GM12878 (cell line): ENCODE measurements at regions not wholly inside any gene's neighbourhood (a gene's known extent, or its start where the extent isn't known, plus 50 kb on each side); places are given as distances from the start of the nearest gene placed in this dataset.

ENCODE experiments used
- ATAC-seq: fragments of 200-7000 bp; cut with Tn5 transposase; 3 replicates; pipeline ENCODE4 v1.9.1; 2020; ENCODE audit warnings: mild to moderate bottlenecking, moderate library complexity
- BruUV-seq: library from RNA; stranded (reverse); fragments of 400-500 nt; replicated peaks from 2 replicates; lab custom pipeline; 2021; lab: Mats Ljungman, UMichigan
- CTCF ChIA-PET: fragments of 300-600 bp; sonication (Branson Sonifier 250); formaldehyde crosslinking; extraction: SDS; loops from one replicate; lab custom pipeline; 2021; ENCODE audit warnings: inconsistent platforms; lab: Yijun Ruan, JAX
- POLR2A ChIA-PET: fragments of 350-600 bp; formaldehyde crosslinking; extraction: SDS; loops from one replicate; lab custom pipeline; 2021; ENCODE audit warnings: inconsistent platforms; lab: Charles Lee
- RAD21 ChIA-PET: fragments of 300-600 bp; sonication (Branson Sonifier 250); formaldehyde crosslinking; loops from one replicate; lab custom pipeline; 2023; ENCODE audit warnings: antibody characterized with exemption; ENCODE audit not compliant: unreplicated experiment; lab: Charles Lee
- SMC1A ChIA-PET: fragments of 300-600 bp; sonication (Branson Sonifier 250); formaldehyde crosslinking; loops from one replicate; lab custom pipeline; 2023; ENCODE audit not compliant: unreplicated experiment, uncharacterized antibody; lab: Charles Lee
- DNase-seq: peaks from one replicate; pipeline ENCODE4 v3.0.0-alpha.2; 2011; ENCODE audit warnings: low read depth, low spot score
- FAIRE-seq: peaks from 3 replicates; lab custom pipeline; 2011; peaks lifted over from hg19 to GRCh38; lab: Jason Lieb, UNC
- H2AFZ ChIP-seq: 2 replicates; pipeline ENCODE4 v1.6.0; 2011; ENCODE audit warnings: low read depth, low read length, control low read depth; ENCODE audit not compliant: control insufficient read depth
- H3K27ac ChIP-seq: 2 replicates; pipeline ENCODE4 v1.5.1; 2011; ENCODE audit warnings: control low read depth; ENCODE audit not compliant: control insufficient read depth, insufficient read depth
- H3K27me3 ChIP-seq, 2 experiments: replicated peaks in 1 of 2; 2 replicates each; pipeline versions ENCODE4 v1.6.0 to v1.6.1; 2011; ENCODE audit warnings: low read length in 1 of 2; ENCODE audit not compliant: control insufficient read depth in 2 of 2, insufficient read depth in 2 of 2
- H3K36me3 ChIP-seq, 2 experiments: 2 replicates each; pipeline ENCODE4 v1.5.1; 2011; ENCODE audit warnings: low read length in 1 of 2; ENCODE audit not compliant: control insufficient read depth in 2 of 2, insufficient read depth in 2 of 2
- H3K4me1 ChIP-seq: 2 replicates; pipeline ENCODE4 v1.6.1; 2011; ENCODE audit warnings: mild to moderate bottlenecking, low read length, moderate library complexity, mixed read lengths; ENCODE audit not compliant: control insufficient read depth, insufficient read depth
- H3K4me2 ChIP-seq: 2 replicates; pipeline ENCODE4 v1.6.0; 2011; ENCODE audit warnings: control low read depth; ENCODE audit not compliant: control insufficient read depth, insufficient read depth
- H3K4me3 ChIP-seq: fragments of 200-600 bp; sonication (generic); 2 replicates; pipeline ENCODE4 v1.5.1; 2016
- H3K79me2 ChIP-seq: 2 replicates; pipeline ENCODE4 v1.6.0; 2011; ENCODE audit warnings: low read length; ENCODE audit not compliant: control insufficient read depth, insufficient read depth
- H3K9ac ChIP-seq: 2 replicates; pipeline ENCODE4 v1.8.0; 2011; ENCODE audit warnings: low read length, control low read depth, mixed read lengths; ENCODE audit not compliant: control insufficient read depth, insufficient read depth
- H3K9me3 ChIP-seq: replicated peaks from 3 replicates; pipeline ENCODE4 v1.5.1; 2011; ENCODE audit warnings: mild to moderate bottlenecking, low read length; ENCODE audit not compliant: control insufficient read depth, insufficient read depth
- H4K20me1 ChIP-seq: 2 replicates; pipeline ENCODE4 v1.6.0; 2011; ENCODE audit not compliant: control insufficient read depth, insufficient read depth
- CHD1 ChIP-seq: IDR thresholded peaks from 2 replicates; pipeline ENCODE4 v1.6.1; 2012; ENCODE audit warnings: low read depth, low read length, improper control_type of control experiment
- EGR1 ChIP-seq, 2 experiments: IDR thresholded peaks; 1 replicate in 1 of 2; 2 replicates in 1 of 2; pipeline ENCODE4 v1.6.1; 2011 to 2012; ENCODE audit warnings: low read depth in 2 of 2, low read length in 2 of 2, borderline replicate concordance in 1 of 2, mild to moderate bottlenecking in 1 of 2, moderate library complexity in 1 of 2
- HDGF ChIP-seq: fragments of 450-650 bp; IDR thresholded peaks from 2 replicates; pipeline ENCODE4 v1.6.1; 2016; ENCODE audit warnings: antibody characterized with exemption
- IKZF1 ChIP-seq: fragments of 450-650 bp; conservative IDR thresholded peaks from 2 replicates; pipeline ENCODE4 v1.6.1; 2017; ENCODE audit warnings: antibody characterized with exemption, mild to moderate bottlenecking
- SP1 ChIP-seq: IDR thresholded peaks from one replicate; pipeline ENCODE4 v1.6.1; 2011; ENCODE audit warnings: low read depth, low read length
- TCF7 ChIP-seq: IDR thresholded peaks from 2 replicates; pipeline ENCODE4 v1.6.1; 2014; ENCODE audit warnings: antibody characterized with exemption, borderline replicate concordance
- ZNF207 ChIP-seq: fragments of 450-650 bp; IDR thresholded peaks from 2 replicates; pipeline ENCODE4 v1.6.1; 2014; ENCODE audit warnings: antibody characterized with exemption, mild to moderate bottlenecking, borderline replicate concordance
- WGBS: methylation state at CpG from one replicate; pipeline ENCODE4 v1.1.6; 2016; ENCODE audit warnings: low lambda C conversion rate; ENCODE audit not compliant: insufficient replicate concordance, insufficient coverage; ENCODE audit errors: missing lambda C conversion rate; 5-methylcytosine and 5-hydroxymethylcytosine counted together
- in situ Hi-C: fragments of 300-500 bp; cut with MboI; formaldehyde crosslinking; loops from 9 replicates; pipeline ENCODE4 v1.14.3; 2018; ENCODE audit warnings: mixed read lengths
- intact Hi-C: fragments of 100-400 bp; cut with micrococcal nuclease; formaldehyde crosslinking; loops from one replicate; pipeline ENCODE4 v1.14.2; 2022; ENCODE audit not compliant: unreplicated experiment
- TF ChIP-seq, protein P1 (sequence below): IDR thresholded peaks from 2 replicates; pipeline ENCODE4 v1.6.1; 2011; ENCODE audit warnings: borderline replicate concordance, low read depth, mild to moderate bottlenecking, moderate library complexity, mixed read lengths, low read length; ENCODE audit not compliant: insufficient read depth; ENCODE audit errors: extremely low read length
- TF ChIP-seq, protein P2 (sequence below): fragments of 450-650 bp; IDR thresholded peaks from 2 replicates; pipeline ENCODE4 v1.6.1; 2017; ENCODE audit warnings: antibody characterized with exemption, mild to moderate bottlenecking, moderate library complexity
- TF ChIP-seq, protein P3 (sequence below): IDR thresholded peaks from 2 replicates; pipeline ENCODE4 v1.6.1; 2012; ENCODE audit warnings: low read length, inconsistent platforms
- TF ChIP-seq, protein P4 (sequence below): IDR thresholded peaks from 2 replicates; pipeline ENCODE4 v1.6.1; 2012; ENCODE audit warnings: improper control_type of control experiment, low read depth, low read length; ENCODE audit not compliant: insufficient replicate concordance
- TF ChIP-seq, protein P5 (sequence below): IDR thresholded peaks from 2 replicates; pipeline ENCODE4 v1.6.1; 2011; ENCODE audit warnings: borderline replicate concordance, low read depth, mild to moderate bottlenecking, moderate library complexity, low read length; ENCODE audit not compliant: insufficient read depth, poor library complexity, severe bottlenecking

DNA sequence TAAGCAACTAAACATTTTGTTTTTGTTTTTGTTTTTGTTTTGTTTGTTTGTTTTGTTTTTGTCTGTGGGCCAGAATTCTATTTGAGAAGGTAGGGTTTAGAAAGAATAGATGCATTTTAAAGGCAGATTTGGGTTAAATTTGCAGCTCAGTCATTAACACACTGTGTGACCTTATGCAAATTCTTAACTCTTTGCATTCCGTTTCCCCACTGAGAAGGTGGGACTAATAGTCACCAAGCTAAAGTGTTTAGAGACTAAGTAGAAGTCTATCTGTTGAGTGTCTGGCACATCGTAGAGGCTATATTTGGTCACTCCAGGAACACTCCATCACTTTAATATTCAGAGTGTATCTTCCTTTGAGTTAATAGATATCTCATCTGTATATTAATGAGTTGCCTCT, 87.1 kb downstream of the CCNA1 start:
- Histone ChIP-seq H3K27ac (no peak overlapping the region), H3K4me2 (no peak overlapping the region), H3K4me3 (no peak overlapping the region), H2AFZ (no peak overlapping the region), H3K79me2 (no peaks in the 10 kb centered on the region), H3K9ac (no peak overlapping the region), H3K4me1 (no peaks in the 10 kb centered on the region), H3K9me3 (no peaks in the 10 kb centered on the region), H3K27me3 (no peaks in the 10 kb centered on the region), H3K36me3 (no peaks in the 10 kb centered on the region), H4K20me1 (no peaks in the 10 kb centered on the region)
- in situ Hi-C loops (no loop called here), intact Hi-C loops (no loop called here)
- DNase-seq = no peak
- POLR2A ChIA-PET = no interaction called here
- CTCF ChIA-PET = no interaction called here
- no TSS peak for BruUV-seq
- SMC1A ChIA-PET = no interaction called here
- no peak for FAIRE-seq
- RAD21 ChIA-PET = no interaction called here
- no peak for ATAC-seq
- 19% methylated on average over 2 of the region's 2 CpGs for WGBS
- TF ChIP-seq, protein P1, sequence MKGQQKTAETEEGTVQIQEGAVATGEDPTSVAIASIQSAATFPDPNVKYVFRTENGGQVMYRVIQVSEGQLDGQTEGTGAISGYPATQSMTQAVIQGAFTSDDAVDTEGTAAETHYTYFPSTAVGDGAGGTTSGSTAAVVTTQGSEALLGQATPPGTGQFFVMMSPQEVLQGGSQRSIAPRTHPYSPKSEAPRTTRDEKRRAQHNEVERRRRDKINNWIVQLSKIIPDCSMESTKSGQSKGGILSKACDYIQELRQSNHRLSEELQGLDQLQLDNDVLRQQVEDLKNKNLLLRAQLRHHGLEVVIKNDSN = no peak
- TF ChIP-seq, protein P2, sequence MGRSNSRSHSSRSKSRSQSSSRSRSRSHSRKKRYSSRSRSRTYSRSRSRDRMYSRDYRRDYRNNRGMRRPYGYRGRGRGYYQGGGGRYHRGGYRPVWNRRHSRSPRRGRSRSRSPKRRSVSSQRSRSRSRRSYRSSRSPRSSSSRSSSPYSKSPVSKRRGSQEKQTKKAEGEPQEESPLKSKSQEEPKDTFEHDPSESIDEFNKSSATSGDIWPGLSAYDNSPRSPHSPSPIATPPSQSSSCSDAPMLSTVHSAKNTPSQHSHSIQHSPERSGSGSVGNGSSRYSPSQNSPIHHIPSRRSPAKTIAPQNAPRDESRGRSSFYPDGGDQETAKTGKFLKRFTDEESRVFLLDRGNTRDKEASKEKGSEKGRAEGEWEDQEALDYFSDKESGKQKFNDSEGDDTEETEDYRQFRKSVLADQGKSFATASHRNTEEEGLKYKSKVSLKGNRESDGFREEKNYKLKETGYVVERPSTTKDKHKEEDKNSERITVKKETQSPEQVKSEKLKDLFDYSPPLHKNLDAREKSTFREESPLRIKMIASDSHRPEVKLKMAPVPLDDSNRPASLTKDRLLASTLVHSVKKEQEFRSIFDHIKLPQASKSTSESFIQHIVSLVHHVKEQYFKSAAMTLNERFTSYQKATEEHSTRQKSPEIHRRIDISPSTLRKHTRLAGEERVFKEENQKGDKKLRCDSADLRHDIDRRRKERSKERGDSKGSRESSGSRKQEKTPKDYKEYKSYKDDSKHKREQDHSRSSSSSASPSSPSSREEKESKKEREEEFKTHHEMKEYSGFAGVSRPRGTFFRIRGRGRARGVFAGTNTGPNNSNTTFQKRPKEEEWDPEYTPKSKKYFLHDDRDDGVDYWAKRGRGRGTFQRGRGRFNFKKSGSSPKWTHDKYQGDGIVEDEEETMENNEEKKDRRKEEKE = no peak
- TF ChIP-seq IKZF1 = no peak
- TF ChIP-seq CHD1 = no peak
- TF ChIP-seq, protein P3, sequence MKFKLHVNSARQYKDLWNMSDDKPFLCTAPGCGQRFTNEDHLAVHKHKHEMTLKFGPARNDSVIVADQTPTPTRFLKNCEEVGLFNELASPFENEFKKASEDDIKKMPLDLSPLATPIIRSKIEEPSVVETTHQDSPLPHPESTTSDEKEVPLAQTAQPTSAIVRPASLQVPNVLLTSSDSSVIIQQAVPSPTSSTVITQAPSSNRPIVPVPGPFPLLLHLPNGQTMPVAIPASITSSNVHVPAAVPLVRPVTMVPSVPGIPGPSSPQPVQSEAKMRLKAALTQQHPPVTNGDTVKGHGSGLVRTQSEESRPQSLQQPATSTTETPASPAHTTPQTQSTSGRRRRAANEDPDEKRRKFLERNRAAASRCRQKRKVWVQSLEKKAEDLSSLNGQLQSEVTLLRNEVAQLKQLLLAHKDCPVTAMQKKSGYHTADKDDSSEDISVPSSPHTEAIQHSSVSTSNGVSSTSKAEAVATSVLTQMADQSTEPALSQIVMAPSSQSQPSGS = no peak
- no peak for TF ChIP-seq TCF7
- TF ChIP-seq SP1 = no peak
- TF ChIP-seq, protein P4, sequence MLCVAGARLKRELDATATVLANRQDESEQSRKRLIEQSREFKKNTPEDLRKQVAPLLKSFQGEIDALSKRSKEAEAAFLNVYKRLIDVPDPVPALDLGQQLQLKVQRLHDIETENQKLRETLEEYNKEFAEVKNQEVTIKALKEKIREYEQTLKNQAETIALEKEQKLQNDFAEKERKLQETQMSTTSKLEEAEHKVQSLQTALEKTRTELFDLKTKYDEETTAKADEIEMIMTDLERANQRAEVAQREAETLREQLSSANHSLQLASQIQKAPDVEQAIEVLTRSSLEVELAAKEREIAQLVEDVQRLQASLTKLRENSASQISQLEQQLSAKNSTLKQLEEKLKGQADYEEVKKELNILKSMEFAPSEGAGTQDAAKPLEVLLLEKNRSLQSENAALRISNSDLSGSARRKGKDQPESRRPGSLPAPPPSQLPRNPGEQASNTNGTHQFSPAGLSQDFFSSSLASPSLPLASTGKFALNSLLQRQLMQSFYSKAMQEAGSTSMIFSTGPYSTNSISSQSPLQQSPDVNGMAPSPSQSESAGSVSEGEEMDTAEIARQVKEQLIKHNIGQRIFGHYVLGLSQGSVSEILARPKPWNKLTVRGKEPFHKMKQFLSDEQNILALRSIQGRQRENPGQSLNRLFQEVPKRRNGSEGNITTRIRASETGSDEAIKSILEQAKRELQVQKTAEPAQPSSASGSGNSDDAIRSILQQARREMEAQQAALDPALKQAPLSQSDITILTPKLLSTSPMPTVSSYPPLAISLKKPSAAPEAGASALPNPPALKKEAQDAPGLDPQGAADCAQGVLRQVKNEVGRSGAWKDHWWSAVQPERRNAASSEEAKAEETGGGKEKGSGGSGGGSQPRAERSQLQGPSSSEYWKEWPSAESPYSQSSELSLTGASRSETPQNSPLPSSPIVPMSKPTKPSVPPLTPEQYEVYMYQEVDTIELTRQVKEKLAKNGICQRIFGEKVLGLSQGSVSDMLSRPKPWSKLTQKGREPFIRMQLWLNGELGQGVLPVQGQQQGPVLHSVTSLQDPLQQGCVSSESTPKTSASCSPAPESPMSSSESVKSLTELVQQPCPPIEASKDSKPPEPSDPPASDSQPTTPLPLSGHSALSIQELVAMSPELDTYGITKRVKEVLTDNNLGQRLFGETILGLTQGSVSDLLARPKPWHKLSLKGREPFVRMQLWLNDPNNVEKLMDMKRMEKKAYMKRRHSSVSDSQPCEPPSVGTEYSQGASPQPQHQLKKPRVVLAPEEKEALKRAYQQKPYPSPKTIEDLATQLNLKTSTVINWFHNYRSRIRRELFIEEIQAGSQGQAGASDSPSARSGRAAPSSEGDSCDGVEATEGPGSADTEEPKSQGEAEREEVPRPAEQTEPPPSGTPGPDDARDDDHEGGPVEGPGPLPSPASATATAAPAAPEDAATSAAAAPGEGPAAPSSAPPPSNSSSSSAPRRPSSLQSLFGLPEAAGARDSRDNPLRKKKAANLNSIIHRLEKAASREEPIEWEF = no peak
- TF ChIP-seq ZNF207 = no peak
- TF ChIP-seq EGR1 (IDR thresholded peaks at IDR 0.05; ENCODE audit: borderline replicate concordance in 1 of 2, low read depth in 2 of 2, low read length in 2 of 2) = no peak
- TF ChIP-seq, protein P5, sequence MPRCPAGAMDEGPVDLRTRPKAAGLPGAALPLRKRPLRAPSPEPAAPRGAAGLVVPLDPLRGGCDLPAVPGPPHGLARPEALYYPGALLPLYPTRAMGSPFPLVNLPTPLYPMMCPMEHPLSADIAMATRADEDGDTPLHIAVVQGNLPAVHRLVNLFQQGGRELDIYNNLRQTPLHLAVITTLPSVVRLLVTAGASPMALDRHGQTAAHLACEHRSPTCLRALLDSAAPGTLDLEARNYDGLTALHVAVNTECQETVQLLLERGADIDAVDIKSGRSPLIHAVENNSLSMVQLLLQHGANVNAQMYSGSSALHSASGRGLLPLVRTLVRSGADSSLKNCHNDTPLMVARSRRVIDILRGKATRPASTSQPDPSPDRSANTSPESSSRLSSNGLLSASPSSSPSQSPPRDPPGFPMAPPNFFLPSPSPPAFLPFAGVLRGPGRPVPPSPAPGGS = no peak
- no peak for TF ChIP-seq HDGF
